ENCODE measurements at regions not wholly inside any gene's neighbourhood (a gene's known extent, or its start where the extent isn't known, plus 50 kb on each side); places are given as distances from the start of the nearest gene placed in this dataset.

- WGBS, 4 donors, result 22 to 57% (median 32%) methylated on average over 5 of the region's 5 CpGs
- peaks cover 0 to 25% (median 3%) of the 10 kb centered on the region in 9 donors for H3K27me3 ChIP-seq
- DNase-seq (no peak), ATAC-seq (no peak)
- TF ChIP-seq CTCF (IDR thresholded peaks at IDR 0.05), result no peak
- TF ChIP-seq POLR2A (IDR thresholded peaks at IDR 0.05), result no peak
- H3K36me3 ChIP-seq, result no peaks in the 10 kb centered on the region
- no peaks in the 10 kb centered on the region for H3K9me3 ChIP-seq
- intact Hi-C loops (cut with DNase I), result no loop called here
- no peak overlapping the region for H3K4me3 ChIP-seq
- H3K27ac ChIP-seq, result no peak overlapping the region
- no peaks in the 10 kb centered on the region for H3K4me1 ChIP-seq
These were observed 62.8 kb upstream of the PRKCQ start for GRCh38 chr10:6642876-6643275.

GRCh38 chr10:6640433-6641040, 60.5 kb upstream of the PRKCQ start:
- Histone ChIP-seq H3K4me1 (no peaks in the 10 kb centered on the region), H3K4me3 (no peak overlapping the region), H3K9me3 (no peaks in the 10 kb centered on the region), H3K27ac (no peak overlapping the region), H3K27me3 (peaks cover 0 to 17% (median 3%) of the 10 kb centered on the region in 9 donors), H3K36me3 (no peaks in the 10 kb centered on the region)
- no peak for TF ChIP-seq CTCF (IDR thresholded peaks at IDR 0.05)
- no peak for TF ChIP-seq POLR2A (IDR thresholded peaks at IDR 0.05)
- DNase-seq, result no peak
- intact Hi-C loops (cut with DNase I), result no loop called here
- no peak for ATAC-seq

GRCh38 chr10:6637053-6637452, 57.0 kb upstream of the PRKCQ start:
- no peaks in the 10 kb centered on the region for H3K9me3 ChIP-seq
- TF ChIP-seq CTCF (IDR thresholded peaks at IDR 0.05) (no peak), POLR2A (IDR thresholded peaks at IDR 0.05) (no peak)
- intact Hi-C loops (cut with DNase I), result no loop called here
- no peaks in the 10 kb centered on the region for H3K36me3 ChIP-seq
- DNase-seq (no peak), ATAC-seq (no peak)
- no peaks in the 10 kb centered on the region for H3K4me1 ChIP-seq
- H3K27me3 ChIP-seq, result peaks cover 0 to 4% (median 0%) of the 10 kb centered on the region in 9 donors
- no peak overlapping the region for H3K27ac ChIP-seq
- no peak overlapping the region for H3K4me3 ChIP-seq
- WGBS, 4 donors, result 68 to 74% (median 72%) methylated on average over 4 of the region's 4 CpGs

GRCh38 chr10:6635784-6636183, 55.7 kb upstream of the PRKCQ start:
- DNase-seq (no peak), ATAC-seq (no peak)
- H3K4me1 ChIP-seq, result no peaks in the 10 kb centered on the region
- H3K27ac ChIP-seq, result no peak overlapping the region
- peaks cover 0 to 3% (median 0%) of the 10 kb centered on the region in 9 donors for H3K27me3 ChIP-seq
- H3K9me3 ChIP-seq, result no peaks in the 10 kb centered on the region
- intact Hi-C loops (cut with DNase I), result no loop called here
- TF ChIP-seq POLR2A (IDR thresholded peaks at IDR 0.05) (no peak), CTCF (IDR thresholded peaks at IDR 0.05) (no peak)
- 66 to 79% (median 73%) methylated on average over 2 of the region's 2 CpGs for WGBS, 4 donors
- no peak overlapping the region for H3K4me3 ChIP-seq
- no peaks in the 10 kb centered on the region for H3K36me3 ChIP-seq
